ENCODE measurements at regions not wholly inside any gene's neighbourhood (a gene's known extent, or its start where the extent isn't known, plus 50 kb on each side); places are given as distances from the start of the nearest gene placed in this dataset.
"Not testable (repeated sequence)": the region's sequence is repeated elsewhere in the genome, so short reads cannot be mapped to it uniquely, and the experiment has no call there.

- no peak for DNase-seq
These were observed 385.1 kb downstream of the DTWD2 start for GRCh38 chr5:118603278-118603677.

- no peak for DNase-seq
These were observed 390.0 kb downstream of the DTWD2 start for GRCh38 chr5:118598311-118598710.

- peak; percentile 84 for DNase-seq
These were observed 390.8 kb downstream of the DTWD2 start for GRCh38 chr5:118597543-118597942.

GRCh38 chr5:118596255-118596654 lies 392.1 kb downstream of the DTWD2 start:
- peak; percentile 50 for DNase-seq

- no peak for DNase-seq
These were observed 395.4 kb downstream of the DTWD2 start for GRCh38 chr5:118593003-118593328.

GRCh38 chr5:118592229-118593002 lies 395.9 kb downstream of the DTWD2 start:
- peak; percentile 63 for DNase-seq

- no peak for DNase-seq
These were observed 397.5 kb downstream of the DTWD2 start for GRCh38 chr5:118590806-118591205.

- DNase-seq, result no peak
These were observed 407.4 kb downstream of the DTWD2 start for GRCh38 chr5:118580949-118581348.

GRCh38 chr5:118578093-118578492 lies 410.3 kb downstream of the DTWD2 start:
- DNase-seq, result no peak

GRCh38 chr5:118577621-118578020 lies 410.7 kb downstream of the DTWD2 start:
- DNase-seq, result no peak

- DNase-seq, result not testable (repeated sequence)
These were observed 418.1 kb downstream of the DTWD2 start for GRCh38 chr5:118570276-118570675.

- DNase-seq, result not testable (repeated sequence)
These were observed 418.8 kb downstream of the DTWD2 start for GRCh38 chr5:118569596-118569995.

- peak; percentile 52 for DNase-seq
These were observed 422.9 kb downstream of the DTWD2 start for GRCh38 chr5:118565335-118565971.

GRCh38 chr5:118561971-118562370 lies 426.4 kb downstream of the DTWD2 start:
- no peak for DNase-seq

- DNase-seq, result no peak
These were observed 427.1 kb downstream of the DTWD2 start for GRCh38 chr5:118561235-118561634.

GRCh38 chr5:118558871-118559270 lies 429.5 kb downstream of the DTWD2 start:
- DNase-seq, result no peak

GRCh38 chr5:118557251-118557661 lies 431.1 kb downstream of the DTWD2 start:
- DNase-seq, result no peak

- DNase-seq, result no peak
These were observed 431.6 kb downstream of the DTWD2 start for GRCh38 chr5:118556792-118557191.

GRCh38 chr5:118555727-118556126 lies 432.6 kb downstream of the DTWD2 start:
- no peak for DNase-seq

- no peak for DNase-seq
These were observed 433.4 kb downstream of the DTWD2 start for GRCh38 chr5:118554981-118555380.

GRCh38 chr5:118554241-118554640 lies 434.1 kb downstream of the DTWD2 start:
- no peak for DNase-seq

GRCh38 chr5:118553662-118554061 lies 434.7 kb downstream of the DTWD2 start:
- DNase-seq, result no peak

GRCh38 chr5:118552731-118553360 lies 435.5 kb downstream of the DTWD2 start:
- DNase-seq, result no peak

GRCh38 chr5:118552146-118552545 lies 436.2 kb downstream of the DTWD2 start:
- no peak for DNase-seq

Data from eye (tissue), 1 donor.